Heart left ventricle (tissue), 13 donors: ENCODE measurements at regions not wholly inside any gene's neighbourhood (a gene's known extent, or its start where the extent isn't known, plus 50 kb on each side); places are given as distances from the start of the nearest gene placed in this dataset.

ENCODE experiments used
- CTCF ChIP-seq, 12 donors: fragments of 200-600 bp; sonication (generic) in 4 of 12; IDR thresholded peaks; one replicate each; pipeline versions ENCODE4 v1.5.0 to v1.8.0; 2018 to 2022; ENCODE audit warnings: antibody characterized with exemption in 12 of 12, mild to moderate bottlenecking in 5 of 12
- POLR2A ChIP-seq, 2 donors: fragments of 450-650 bp; IDR thresholded peaks; one replicate each; pipeline ENCODE4 v1.6.1; 2017; ENCODE audit warnings: antibody characterized with exemption in 2 of 2, mild to moderate bottlenecking in 2 of 2, moderate library complexity in 2 of 2
- donor health status: ischemic (EF 13 %, LVEDD 7.1; RV severe dilation, severe dysfunction).
- donor health status: DM: no; HTN: yes; CAD: no.
- donor health status: DM: no; HTN: no; CAD: no.
- donor health status: ischemic (EF 25% LVEDD 6.9; RV normal size, moderate dysfunction).
- donor health status: ischemic (EF 25% LVEDD 5.7; RV mildly dilated, moderate dysfunction).
- donor health status: ischemic (EF 35%, LVEDD 5.7; RV mildly dilated, moderate dysfunction).
- donor health status: nonischemic (EF 11% LVEDD 7.7; RV severe dilation, severe dysfunction).
- donor health status: DM: yes; HTN: yes; CAD: no.
- donor health status: PGD.
- donor health status: ischemic (EF 29% LVEDD 5.4; RV normal size, mild dysfunction).
- donor health status: nonischemic (EF 23%, LVEDD 6.1; RV moderate dilation, normal function).

DNA sequence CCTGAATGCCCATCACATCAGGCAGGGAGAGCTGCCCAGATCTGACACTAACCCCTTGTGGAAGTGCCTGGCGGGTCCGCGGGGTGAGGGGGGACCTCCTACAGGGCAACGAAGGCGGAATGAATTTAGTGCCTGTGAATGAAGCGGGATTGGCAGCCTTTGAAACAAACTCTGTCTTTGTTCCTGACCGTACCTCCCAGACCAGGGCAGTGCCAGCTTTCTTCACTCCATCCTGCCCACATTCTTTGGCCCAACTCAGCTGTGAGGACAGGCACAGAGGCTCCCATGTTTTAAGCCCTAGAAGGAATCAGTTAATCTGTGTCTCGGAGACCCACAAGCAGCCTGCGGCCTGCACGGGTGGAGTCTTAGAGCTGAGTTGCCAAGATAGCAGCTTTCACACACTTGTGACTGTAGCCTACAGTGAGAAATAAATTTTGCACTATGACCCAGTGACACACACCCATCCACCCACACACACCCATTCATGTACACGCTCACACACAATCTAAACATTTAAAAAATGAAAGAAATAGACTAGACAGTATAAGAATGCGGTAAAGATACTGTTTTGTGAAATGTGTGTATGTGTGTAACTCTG is 60.1 kb upstream of the USP24 start:
- no peak for TF ChIP-seq POLR2A (IDR thresholded peaks at IDR 0.05)
- TF ChIP-seq CTCF (IDR thresholded peaks at IDR 0.05) = no peak
